PFSK-1 (cell line): ENCODE measurements at regions not wholly inside any gene's neighbourhood (a gene's known extent, or its start where the extent isn't known, plus 50 kb on each side); places are given as distances from the start of the nearest gene placed in this dataset.

Source experiments
- FOXP2 ChIP-seq: optimal IDR thresholded peaks from 2 replicates; pipeline ENCODE3; 2011; ENCODE audit warnings: borderline replicate concordance, control low read depth, inconsistent platforms; ENCODE audit not compliant: insufficient read depth; ENCODE audit errors: extremely low read length, extremely low read depth
- POLR2AphosphoS5 ChIP-seq: IDR thresholded peaks from 2 replicates; pipeline ENCODE4 v1.6.1; 2012; ENCODE audit warnings: low read depth, mild to moderate bottlenecking, control low read depth, low read length, moderate library complexity
- SIN3A ChIP-seq: IDR thresholded peaks from 2 replicates; pipeline ENCODE4 v1.6.1; 2012; ENCODE audit warnings: mild to moderate bottlenecking, low read length, moderate library complexity, borderline replicate concordance; ENCODE audit not compliant: insufficient read depth
- TAF1 ChIP-seq: IDR thresholded peaks from 2 replicates; pipeline ENCODE4 v1.6.1; 2012; ENCODE audit warnings: low read length, control low read depth, borderline replicate concordance; ENCODE audit not compliant: insufficient read depth
- TF ChIP-seq, protein P1 (sequence below), 2 experiments: IDR thresholded peaks; 2 replicates each; pipeline versions ENCODE4 v1.6.1 to v1.8.0; 2011 to 2012; ENCODE audit warnings: low read depth in 2 of 2, low read length in 2 of 2, control low read depth in 1 of 2, inconsistent platforms in 1 of 2, mild to moderate bottlenecking in 1 of 2, moderate library complexity in 1 of 2; ENCODE audit not compliant: insufficient read depth in 1 of 2

DNA sequence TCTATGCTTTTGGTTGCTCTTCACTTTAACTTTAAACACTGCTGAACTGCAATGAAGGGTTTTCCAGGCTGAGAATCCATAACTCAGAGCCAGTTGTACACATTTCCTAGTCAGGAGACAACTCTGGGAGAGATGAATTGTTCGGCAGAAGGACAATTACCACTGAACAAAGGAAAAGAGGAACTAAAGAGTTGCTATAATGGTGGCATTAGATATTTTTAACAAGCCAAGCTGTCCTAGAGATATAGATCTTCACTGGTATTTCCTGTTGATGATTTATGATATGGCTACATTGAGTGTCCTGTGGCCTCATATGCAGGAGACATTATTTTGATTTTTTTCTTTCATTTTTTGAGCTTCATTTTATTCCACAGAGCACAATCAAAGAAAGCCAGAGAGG is 219.1 kb upstream of the PCSK5 start:
- TF ChIP-seq FOXP2 (no peak), TAF1 (no peak), SIN3A (no peak), POLR2AphosphoS5 (no peak)
- TF ChIP-seq, protein P1, sequence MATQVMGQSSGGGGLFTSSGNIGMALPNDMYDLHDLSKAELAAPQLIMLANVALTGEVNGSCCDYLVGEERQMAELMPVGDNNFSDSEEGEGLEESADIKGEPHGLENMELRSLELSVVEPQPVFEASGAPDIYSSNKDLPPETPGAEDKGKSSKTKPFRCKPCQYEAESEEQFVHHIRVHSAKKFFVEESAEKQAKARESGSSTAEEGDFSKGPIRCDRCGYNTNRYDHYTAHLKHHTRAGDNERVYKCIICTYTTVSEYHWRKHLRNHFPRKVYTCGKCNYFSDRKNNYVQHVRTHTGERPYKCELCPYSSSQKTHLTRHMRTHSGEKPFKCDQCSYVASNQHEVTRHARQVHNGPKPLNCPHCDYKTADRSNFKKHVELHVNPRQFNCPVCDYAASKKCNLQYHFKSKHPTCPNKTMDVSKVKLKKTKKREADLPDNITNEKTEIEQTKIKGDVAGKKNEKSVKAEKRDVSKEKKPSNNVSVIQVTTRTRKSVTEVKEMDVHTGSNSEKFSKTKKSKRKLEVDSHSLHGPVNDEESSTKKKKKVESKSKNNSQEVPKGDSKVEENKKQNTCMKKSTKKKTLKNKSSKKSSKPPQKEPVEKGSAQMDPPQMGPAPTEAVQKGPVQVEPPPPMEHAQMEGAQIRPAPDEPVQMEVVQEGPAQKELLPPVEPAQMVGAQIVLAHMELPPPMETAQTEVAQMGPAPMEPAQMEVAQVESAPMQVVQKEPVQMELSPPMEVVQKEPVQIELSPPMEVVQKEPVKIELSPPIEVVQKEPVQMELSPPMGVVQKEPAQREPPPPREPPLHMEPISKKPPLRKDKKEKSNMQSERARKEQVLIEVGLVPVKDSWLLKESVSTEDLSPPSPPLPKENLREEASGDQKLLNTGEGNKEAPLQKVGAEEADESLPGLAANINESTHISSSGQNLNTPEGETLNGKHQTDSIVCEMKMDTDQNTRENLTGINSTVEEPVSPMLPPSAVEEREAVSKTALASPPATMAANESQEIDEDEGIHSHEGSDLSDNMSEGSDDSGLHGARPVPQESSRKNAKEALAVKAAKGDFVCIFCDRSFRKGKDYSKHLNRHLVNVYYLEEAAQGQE (IDR thresholded peaks at IDR 0.05; ENCODE audit: insufficient read depth in 1 of 2, low read depth in 2 of 2, low read length in 2 of 2): no peak

DNA sequence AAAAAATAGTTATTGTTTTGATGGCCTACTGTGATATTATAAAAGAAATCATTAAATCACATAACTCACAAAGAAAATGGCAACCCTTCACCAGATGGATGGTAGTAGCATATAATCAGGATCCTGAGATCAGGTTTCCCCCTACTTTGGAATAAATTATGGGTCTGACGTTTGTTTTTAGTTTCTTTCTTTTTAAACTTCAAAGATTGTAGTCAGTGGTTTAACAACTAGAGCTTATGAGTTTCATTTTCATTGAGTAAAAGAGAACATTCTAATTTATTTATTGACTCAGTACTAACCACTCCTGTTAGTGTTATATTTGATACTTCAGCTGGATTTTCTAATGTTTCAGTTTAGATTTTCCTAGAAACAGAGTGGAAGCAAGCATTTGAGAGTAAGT is 218.0 kb upstream of the PCSK5 start:
- TF ChIP-seq SIN3A (no peak), TAF1 (no peak), POLR2AphosphoS5 (no peak), FOXP2 (no peak)
- TF ChIP-seq, protein P1 (IDR thresholded peaks at IDR 0.05; ENCODE audit: insufficient read depth in 1 of 2, low read depth in 2 of 2, low read length in 2 of 2): no peak

DNA sequence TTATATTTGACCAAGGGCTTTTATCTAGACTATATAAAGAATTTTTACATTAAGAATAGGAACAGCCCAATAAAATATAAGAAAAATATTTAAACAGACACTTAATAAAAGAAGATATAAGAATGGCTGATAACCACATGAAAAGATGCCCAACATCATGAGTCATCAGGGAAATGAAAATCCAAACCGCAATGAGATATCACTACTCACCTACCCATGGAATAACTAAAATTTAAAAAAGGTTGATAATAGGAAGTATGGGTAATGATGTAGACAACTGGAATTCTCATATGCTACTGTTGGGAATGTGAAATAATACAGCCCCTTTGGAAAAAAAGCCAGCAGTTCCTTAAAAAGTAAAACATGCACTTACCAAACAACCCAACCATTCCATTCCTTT is 206.9 kb upstream of the PCSK5 start:
- TF ChIP-seq FOXP2 (no peak), SIN3A (no peak), POLR2AphosphoS5 (no peak), TAF1 (no peak)
- TF ChIP-seq, protein P1 (IDR thresholded peaks at IDR 0.05; ENCODE audit: insufficient read depth in 1 of 2, low read depth in 2 of 2, low read length in 2 of 2): no peak

DNA sequence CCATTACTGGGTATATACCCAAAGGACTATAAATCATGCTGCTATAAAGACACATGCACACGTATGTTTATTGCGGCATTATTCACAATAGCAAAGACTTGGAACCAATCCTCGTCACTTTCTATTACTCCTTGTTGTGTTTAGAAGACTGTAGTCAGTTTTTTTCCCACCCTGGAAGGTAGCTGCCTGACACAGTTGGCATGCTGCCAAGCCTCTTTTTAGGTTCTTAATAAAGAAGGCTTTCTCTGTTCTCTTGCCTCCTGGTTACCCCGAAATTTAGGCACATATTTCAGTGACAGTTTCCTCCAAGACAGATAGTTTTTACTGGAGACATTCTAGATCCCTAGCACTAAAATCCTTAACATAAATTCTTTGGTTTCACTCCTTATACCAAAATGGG is 205.4 kb upstream of the PCSK5 start:
- TF ChIP-seq POLR2AphosphoS5: no peak
- no peak for TF ChIP-seq SIN3A
- no peak for TF ChIP-seq TAF1
- no peak for TF ChIP-seq FOXP2
- TF ChIP-seq, protein P1 (IDR thresholded peaks at IDR 0.05; ENCODE audit: insufficient read depth in 1 of 2, low read depth in 2 of 2, low read length in 2 of 2): no peak

DNA sequence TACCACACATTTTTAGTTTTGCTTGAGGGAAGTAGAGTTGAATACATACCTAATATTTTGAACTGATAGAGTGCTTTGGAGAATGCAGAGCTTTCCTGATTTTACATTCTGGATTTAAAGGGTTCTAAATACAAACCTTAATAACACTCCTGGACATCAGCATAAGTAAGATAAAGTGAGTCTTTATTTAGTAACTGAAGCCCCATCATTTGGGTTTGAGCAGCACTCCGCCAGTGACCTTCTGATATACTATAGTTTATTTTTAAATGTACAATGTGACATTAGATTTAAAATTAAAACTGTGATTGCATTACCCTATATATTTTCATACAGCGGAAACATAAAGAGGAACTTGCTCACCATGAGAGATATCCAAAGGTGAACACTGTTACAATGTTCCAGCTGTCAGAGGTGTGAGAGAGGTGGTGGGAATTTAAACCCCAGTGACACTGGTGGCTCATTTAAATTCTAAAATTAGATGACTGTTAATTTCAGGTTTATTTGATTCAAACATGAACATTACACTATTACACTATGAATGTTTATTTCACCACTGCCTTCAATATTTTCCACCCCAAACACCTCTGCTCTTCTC is 203.0 kb upstream of the PCSK5 start:
- TF ChIP-seq, protein P1 (IDR thresholded peaks at IDR 0.05; ENCODE audit: insufficient read depth in 1 of 2, low read depth in 2 of 2, low read length in 2 of 2): no peak
- no peak for TF ChIP-seq FOXP2
- no peak for TF ChIP-seq SIN3A
- TF ChIP-seq TAF1: no peak
- TF ChIP-seq POLR2AphosphoS5: no peak
